Endothelial cell of umbilical vein (primary cell): ENCODE measurements at regions not wholly inside any gene's neighbourhood (a gene's known extent, or its start where the extent isn't known, plus 50 kb on each side); places are given as distances from the start of the nearest gene placed in this dataset.

Source experiments
- BruUV-seq: library from RNA; stranded (reverse); fragments of 400-500 nt; replicated peaks from 2 replicates; lab custom pipeline; 2021; lab: Mats Ljungman, UMichigan
- CTCF ChIA-PET: fragments of 300-600, 350-600 bp; sonication (Branson Sonifier 250); formaldehyde crosslinking; loops from one replicate; lab custom pipeline; 2021; ENCODE audit warnings: antibody characterized with exemption, inconsistent platforms; lab: Charles Lee
- POLR2A ChIA-PET: fragments of 300-600, 350-600 bp; sonication (Branson Sonifier 250); formaldehyde crosslinking; loops from one replicate; lab custom pipeline; 2021; ENCODE audit warnings: antibody characterized with exemption, inconsistent platforms; lab: Charles Lee
- DNase-seq: peaks from one replicate; pipeline ENCODE4 v3.0.0-alpha.2; 2011; ENCODE audit warnings: low read depth, low spot score
- FAIRE-seq: peaks from 2 replicates; lab custom pipeline; 2011; peaks lifted over from hg19 to GRCh38; lab: Jason Lieb, UNC
- H2AFZ ChIP-seq: 2 replicates; pipeline ENCODE4 v1.6.0; 2012; ENCODE audit warnings: low read depth, low read length, control low read depth, inconsistent platforms
- H3K27ac ChIP-seq: 2 replicates; pipeline ENCODE4 v1.5.1; 2011; ENCODE audit warnings: low read depth, mild to moderate bottlenecking, control low read depth, low read length, moderate library complexity; ENCODE audit not compliant: insufficient read depth
- H3K27me3 ChIP-seq, 2 experiments: 2 replicates each; pipeline versions ENCODE4 v1.6.0 to v1.6.1; 2011; ENCODE audit warnings: low read length in 2 of 2, mixed read lengths in 1 of 2; ENCODE audit not compliant: control insufficient read depth in 2 of 2, insufficient read depth in 2 of 2
- H3K36me3 ChIP-seq, 2 experiments: 2 replicates in 1 of 2; 3 replicates in 1 of 2; pipeline ENCODE4 v1.5.1; 2011; ENCODE audit warnings: low read length in 2 of 2, mild to moderate bottlenecking in 1 of 2, moderate library complexity in 1 of 2; ENCODE audit not compliant: control insufficient read depth in 2 of 2, insufficient read depth in 2 of 2; ENCODE audit errors: extremely low read depth in 1 of 2
- H3K4me1 ChIP-seq: 3 replicates; pipeline ENCODE4 v1.5.1; 2011; ENCODE audit warnings: mild to moderate bottlenecking, low read length; ENCODE audit not compliant: control insufficient read depth, insufficient read depth; ENCODE audit errors: extremely low read depth
- H3K4me2 ChIP-seq: 2 replicates; pipeline ENCODE4 v1.6.1; 2011; ENCODE audit warnings: low read length, control low read depth, mixed read lengths; ENCODE audit not compliant: insufficient read depth
- H3K4me3 ChIP-seq, 3 experiments: fragments of 200-600 bp in 1 of 3; sonication (generic), shearing (Covaris generic) in 1 of 3; replicated peaks in 1 of 3; 2 replicates each; pipeline ENCODE4 v1.5.1; 2011 to 2016; ENCODE audit warnings: control low read depth in 3 of 3, low read length in 3 of 3, mild to moderate bottlenecking in 2 of 3, inconsistent platforms in 1 of 3, low read depth in 1 of 3, moderate library complexity in 1 of 3; ENCODE audit not compliant: insufficient read depth in 1 of 3
- H3K79me2 ChIP-seq: 2 replicates; pipeline ENCODE4 v1.6.0; 2012; ENCODE audit warnings: low read length, inconsistent platforms; ENCODE audit not compliant: control insufficient read depth, insufficient read depth
- H3K9ac ChIP-seq: replicated peaks from 2 replicates; pipeline ENCODE3; 2011; ENCODE audit warnings: low read length, control low read depth; ENCODE audit not compliant: insufficient read depth; ENCODE audit errors: extremely low read depth
- H3K9me1 ChIP-seq: replicated peaks from 3 replicates; pipeline ENCODE4 v1.6.0; 2011; ENCODE audit warnings: mild to moderate bottlenecking, low read length; ENCODE audit not compliant: control insufficient read depth, insufficient read depth; ENCODE audit errors: extremely low read depth
- H3K9me3 ChIP-seq: replicated peaks from 2 replicates; pipeline ENCODE4 v1.5.1; 2012; ENCODE audit warnings: low read length, inconsistent platforms; ENCODE audit not compliant: control insufficient read depth, insufficient read depth
- H4K20me1 ChIP-seq: replicated peaks from 2 replicates; pipeline ENCODE3; 2011; ENCODE audit warnings: mild to moderate bottlenecking, low read length; ENCODE audit not compliant: control insufficient read depth, insufficient read depth; ENCODE audit errors: extremely low read depth
- CTCF ChIP-seq, 2 donors: IDR thresholded peaks; 1 replicate in 1 of 2; 2 replicates in 1 of 2; pipeline ENCODE4 v1.5.1; 2011; ENCODE audit warnings: low read length in 2 of 2, mild to moderate bottlenecking in 2 of 2, moderate library complexity in 2 of 2, control low read depth in 1 of 2, inconsistent platforms in 1 of 2, low read depth in 1 of 2; ENCODE audit not compliant: insufficient read depth in 1 of 2; ENCODE audit errors: extremely low read depth in 1 of 2
- EZH2 ChIP-seq: IDR thresholded peaks from 2 replicates; pipeline ENCODE4 v1.6.1; 2012; ENCODE audit warnings: borderline replicate concordance, low read depth, mild to moderate bottlenecking, moderate library complexity, low read length, inconsistent platforms; ENCODE audit not compliant: severe bottlenecking
- FOS ChIP-seq: IDR thresholded peaks from 2 replicates; pipeline ENCODE4 v1.6.1; 2011; ENCODE audit warnings: mild to moderate bottlenecking, low read length, moderate library complexity, borderline replicate concordance; ENCODE audit not compliant: insufficient read depth
- GATA2 ChIP-seq: IDR thresholded peaks from 2 replicates; pipeline ENCODE4 v1.7.0; 2011; ENCODE audit warnings: low read depth, mild to moderate bottlenecking, moderate library complexity, mixed read lengths, low read length; ENCODE audit not compliant: insufficient read length, insufficient read depth
- JUN ChIP-seq: IDR thresholded peaks from 2 replicates; pipeline ENCODE4 v1.6.1; 2011; ENCODE audit warnings: borderline replicate concordance, low read depth; ENCODE audit not compliant: insufficient read length, insufficient read depth
- MAX ChIP-seq: IDR thresholded peaks from 2 replicates; pipeline ENCODE4 v1.6.1; 2011; ENCODE audit not compliant: insufficient read depth, insufficient read length
- MYC ChIP-seq: IDR thresholded peaks from one replicate; pipeline ENCODE4 v1.6.1; 2011; ENCODE audit warnings: mild to moderate bottlenecking, low read depth, low read length
- POLR2A ChIP-seq: IDR thresholded peaks from 2 replicates; pipeline ENCODE4 v1.6.1; 2012; ENCODE audit warnings: low read depth, mild to moderate bottlenecking, control low read depth, low read length
- POLR2AphosphoS5 ChIP-seq: IDR thresholded peaks from 2 replicates; pipeline ENCODE4 v1.6.1; 2012; ENCODE audit warnings: low read depth, mild to moderate bottlenecking, control low read depth, low read length, moderate library complexity; ENCODE audit not compliant: insufficient read depth
- dilution Hi-C: fragments of 300-500 bp; cut with MboI; formaldehyde crosslinking; loops from one replicate; pipeline ENCODE4 v1.15.0; 2019; ENCODE audit warnings: low sequenced_read_pairs; ENCODE audit not compliant: extremely low pct_ligation_motif_present
- intact Hi-C: fragments of 100-400 bp; cut with micrococcal nuclease; formaldehyde crosslinking; loops from one replicate; pipeline ENCODE4 v1.10.0; 2022

- H3K9ac ChIP-seq = no peak overlapping the region
- peak; percentile 80 for FAIRE-seq
- H3K27me3 ChIP-seq = peaks cover 19% of the 10 kb centered on the region in 2 experiments
- intact Hi-C loops (no loop called here), dilution Hi-C loops (no loop called here)
- CTCF ChIA-PET = interaction anchor here (0.9 to 1.7 kb wide), 5 partner anchors 15 to 274 kb away, joined by 3 to 4 read pairs (median 4); no protein-coding TSS in a partner anchor
- H3K4me2 ChIP-seq = no peak overlapping the region
- H4K20me1 ChIP-seq = no peaks in the 10 kb centered on the region
- H3K27ac ChIP-seq = no peak overlapping the region
- no peaks in the 10 kb centered on the region for H3K9me3 ChIP-seq
- no peaks in the 10 kb centered on the region for H3K79me2 ChIP-seq
- no TSS peak for BruUV-seq
- no peaks in the 10 kb centered on the region for H3K9me1 ChIP-seq
- H3K36me3 ChIP-seq = no peaks in the 10 kb centered on the region
- H3K4me1 ChIP-seq = peaks cover 2% of the 10 kb centered on the region
- TF ChIP-seq GATA2 (no peak), MYC (no peak), JUN (no peak), EZH2 (no peak), POLR2AphosphoS5 (no peak), MAX (no peak), POLR2A (no peak), FOS (no peak), CTCF (IDR thresholded peaks at IDR 0.05; ENCODE audit: extremely low read depth in 1 of 2, insufficient read depth in 1 of 2, low read depth in 1 of 2, low read length in 2 of 2) (no peak)
- POLR2A ChIA-PET = no interaction called here
- H3K4me3 ChIP-seq = no peak overlapping the region
- H2AFZ ChIP-seq = no peak overlapping the region
- peak; percentile 42 for DNase-seq
Observed at GRCh38 chr10:69684020-69684980, 54.3 kb downstream of the FAM241B start.
